Progenitor cell of endocrine pancreas (in vitro differentiated cells): ENCODE measurements at regions not wholly inside any gene's neighbourhood (a gene's known extent, or its start where the extent isn't known, plus 50 kb on each side); places are given as distances from the start of the nearest gene placed in this dataset.

ENCODE experiments used
- DNase-seq: peaks from one replicate; pipeline ENCODE4 v3.0.0; 2021; ENCODE audit warnings: low spot score; ENCODE audit not compliant: unreplicated experiment
- H3K27ac Mint-ChIP-seq: 2 replicates; pipeline ENCODE4 v1.8.0; 2021; ENCODE audit warnings: mild to moderate bottlenecking, moderate library complexity, mixed read lengths
- H3K27me3 Mint-ChIP-seq: 2 replicates; pipeline ENCODE4 v1.8.0; 2021; ENCODE audit warnings: mixed read lengths
- H3K36me3 Mint-ChIP-seq: 2 replicates; pipeline ENCODE4 v1.8.0; 2022; ENCODE audit warnings: mixed read lengths; ENCODE audit not compliant: insufficient read depth
- H3K4me1 Mint-ChIP-seq: 2 replicates; pipeline ENCODE4 v1.8.0; 2021; ENCODE audit warnings: low read depth, mixed read lengths
- H3K4me3 Mint-ChIP-seq: 2 replicates; pipeline ENCODE4 v1.8.0; 2021; ENCODE audit warnings: low read depth, mild to moderate bottlenecking, moderate library complexity, mixed read lengths
- H3K9me3 Mint-ChIP-seq: 2 replicates; pipeline ENCODE4 v1.8.0; 2021; ENCODE audit warnings: low read depth, mixed read lengths
- TF ChIP-seq, protein P1 (sequence below): fragments of 200-600 bp; sonication (generic); IDR thresholded peaks from one replicate; pipeline ENCODE4 v1.5.0; 2021; ENCODE audit warnings: antibody characterized with exemption, mild to moderate bottlenecking; ENCODE audit not compliant: unreplicated experiment

DNA sequence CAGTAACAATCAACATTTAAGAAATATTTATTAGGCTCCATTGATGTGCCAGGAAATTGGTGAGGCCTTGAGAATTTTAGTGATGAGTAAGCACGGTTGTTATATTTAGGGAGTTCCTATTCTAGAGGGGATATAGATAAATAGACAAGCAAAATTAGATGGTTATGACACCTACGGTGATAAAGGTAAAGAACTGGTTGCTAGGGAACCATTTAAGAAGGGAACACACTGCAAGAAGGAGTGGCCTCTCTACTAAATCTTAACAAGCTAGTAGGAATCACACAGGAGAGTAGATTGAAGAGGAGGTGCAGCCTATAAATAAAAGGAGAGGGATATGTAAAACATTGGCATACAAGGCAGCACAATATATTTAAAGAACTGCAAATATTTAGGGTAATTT lies 155.2 kb downstream of the LRIG3 start:
- no peak overlapping the region for H3K4me3 Mint-ChIP-seq
- no peak for DNase-seq
- TF ChIP-seq, protein P1, sequence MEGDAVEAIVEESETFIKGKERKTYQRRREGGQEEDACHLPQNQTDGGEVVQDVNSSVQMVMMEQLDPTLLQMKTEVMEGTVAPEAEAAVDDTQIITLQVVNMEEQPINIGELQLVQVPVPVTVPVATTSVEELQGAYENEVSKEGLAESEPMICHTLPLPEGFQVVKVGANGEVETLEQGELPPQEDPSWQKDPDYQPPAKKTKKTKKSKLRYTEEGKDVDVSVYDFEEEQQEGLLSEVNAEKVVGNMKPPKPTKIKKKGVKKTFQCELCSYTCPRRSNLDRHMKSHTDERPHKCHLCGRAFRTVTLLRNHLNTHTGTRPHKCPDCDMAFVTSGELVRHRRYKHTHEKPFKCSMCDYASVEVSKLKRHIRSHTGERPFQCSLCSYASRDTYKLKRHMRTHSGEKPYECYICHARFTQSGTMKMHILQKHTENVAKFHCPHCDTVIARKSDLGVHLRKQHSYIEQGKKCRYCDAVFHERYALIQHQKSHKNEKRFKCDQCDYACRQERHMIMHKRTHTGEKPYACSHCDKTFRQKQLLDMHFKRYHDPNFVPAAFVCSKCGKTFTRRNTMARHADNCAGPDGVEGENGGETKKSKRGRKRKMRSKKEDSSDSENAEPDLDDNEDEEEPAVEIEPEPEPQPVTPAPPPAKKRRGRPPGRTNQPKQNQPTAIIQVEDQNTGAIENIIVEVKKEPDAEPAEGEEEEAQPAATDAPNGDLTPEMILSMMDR: no peak
- H3K4me1 Mint-ChIP-seq: peaks cover 65% of the 10 kb centered on the region
- peak overlapping the region; percentile 90 for H3K27ac Mint-ChIP-seq
- H3K36me3 Mint-ChIP-seq: peaks cover 10% of the 10 kb centered on the region
- H3K27me3 Mint-ChIP-seq: no peaks in the 10 kb centered on the region
- peaks cover 14% of the 10 kb centered on the region for H3K9me3 Mint-ChIP-seq

DNA sequence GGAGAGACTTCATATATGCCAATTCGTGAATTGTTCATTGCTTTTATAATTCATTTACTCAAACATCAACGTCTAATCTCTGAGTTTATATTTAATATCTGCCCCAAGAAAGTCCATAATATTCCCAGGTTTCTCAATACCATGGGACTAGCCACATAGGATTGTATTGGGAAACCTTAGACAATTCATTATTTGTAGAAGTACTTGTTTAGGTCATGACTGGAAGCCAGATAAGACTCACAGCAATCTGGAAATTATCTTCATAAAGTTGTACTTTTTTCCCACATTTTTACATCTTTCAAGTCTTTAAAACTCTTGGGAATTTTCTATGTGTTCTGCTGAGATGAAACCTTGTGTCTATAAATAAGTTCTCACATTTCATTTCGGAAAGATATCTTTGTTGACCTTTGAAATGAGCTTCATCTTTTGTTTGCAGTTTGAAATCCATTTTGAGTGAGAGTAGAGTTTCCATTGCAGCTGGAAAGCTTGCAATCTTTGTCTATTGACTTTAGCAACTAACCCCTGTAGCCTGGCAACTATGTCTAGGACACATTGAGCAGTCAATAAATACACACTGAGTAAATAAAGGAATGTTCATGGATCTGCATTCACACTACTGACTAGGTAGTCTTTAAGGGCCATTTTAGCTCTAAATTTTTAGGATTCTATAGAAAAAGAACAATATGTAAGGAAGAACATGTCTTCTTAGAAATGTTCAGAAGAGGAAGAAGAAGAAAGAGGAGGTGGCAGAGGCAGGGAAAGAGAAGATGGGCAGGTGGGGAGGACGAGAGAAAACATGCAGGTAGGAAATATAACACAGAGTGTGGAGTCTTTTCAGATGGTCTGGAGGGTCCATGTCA lies 154.4 kb downstream of the LRIG3 start:
- no peaks in the 10 kb centered on the region for H3K27me3 Mint-ChIP-seq
- no peak for DNase-seq
- H3K9me3 Mint-ChIP-seq: peaks cover 16% of the 10 kb centered on the region
- H3K36me3 Mint-ChIP-seq: peaks cover 10% of the 10 kb centered on the region
- H3K4me3 Mint-ChIP-seq: peak overlapping the region; percentile 54
- peak overlapping the region; percentile 97 for H3K27ac Mint-ChIP-seq
- peaks cover 60% of the 10 kb centered on the region for H3K4me1 Mint-ChIP-seq
- TF ChIP-seq, protein P1: no peak

DNA sequence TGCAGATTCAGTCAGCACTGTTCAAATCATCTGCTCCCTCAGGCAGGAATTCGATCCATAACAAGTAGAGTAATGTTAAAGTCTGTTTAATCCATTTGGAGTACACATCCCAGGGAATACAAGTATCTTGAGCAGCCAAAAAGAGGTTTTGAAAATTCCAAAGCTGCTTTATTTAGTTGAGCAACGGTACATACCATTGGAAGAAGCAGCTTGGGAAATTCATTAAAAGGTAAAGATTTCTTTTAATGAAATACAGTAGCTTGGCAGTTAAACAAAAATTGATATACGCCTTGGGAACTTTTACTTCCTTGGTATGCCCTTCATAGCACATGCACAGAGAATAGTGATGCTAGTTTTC lies 153.8 kb downstream of the LRIG3 start:
- Mint-ChIP-seq H3K27ac (peak overlapping the region; percentile 97), H3K4me3 (peak overlapping the region; percentile 54), H3K9me3 (peaks cover 18% of the 10 kb centered on the region), H3K36me3 (peaks cover 10% of the 10 kb centered on the region), H3K27me3 (no peaks in the 10 kb centered on the region), H3K4me1 (peaks cover 54% of the 10 kb centered on the region)
- TF ChIP-seq, protein P1: no peak
- DNase-seq: no peak

DNA sequence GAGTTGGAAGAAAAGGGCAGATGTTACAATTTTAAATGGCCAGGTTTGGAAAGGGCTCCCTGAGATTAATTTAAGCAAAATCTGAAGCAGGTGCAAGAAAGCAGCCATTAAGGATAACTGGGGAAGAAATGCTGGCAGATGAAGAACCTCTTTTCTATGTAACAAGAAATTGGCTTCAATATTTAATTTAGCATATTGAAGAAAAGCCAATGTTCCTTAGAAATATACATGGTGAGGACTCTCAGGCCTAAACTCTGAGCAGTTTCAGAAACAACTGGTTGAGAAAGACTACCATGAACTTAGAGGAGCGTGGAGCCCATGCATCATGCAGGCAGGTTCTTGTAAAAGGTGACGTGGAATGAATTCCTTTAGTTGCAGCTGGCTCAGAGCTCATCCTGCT lies 152.8 kb downstream of the LRIG3 start:
- Mint-ChIP-seq H3K27ac (peak overlapping the region; percentile 17), H3K36me3 (peaks cover 10% of the 10 kb centered on the region), H3K27me3 (no peaks in the 10 kb centered on the region), H3K9me3 (peaks cover 18% of the 10 kb centered on the region), H3K4me1 (peaks cover 46% of the 10 kb centered on the region), H3K4me3 (no peak overlapping the region)
- no peak for DNase-seq
- TF ChIP-seq, protein P1: no peak

DNA sequence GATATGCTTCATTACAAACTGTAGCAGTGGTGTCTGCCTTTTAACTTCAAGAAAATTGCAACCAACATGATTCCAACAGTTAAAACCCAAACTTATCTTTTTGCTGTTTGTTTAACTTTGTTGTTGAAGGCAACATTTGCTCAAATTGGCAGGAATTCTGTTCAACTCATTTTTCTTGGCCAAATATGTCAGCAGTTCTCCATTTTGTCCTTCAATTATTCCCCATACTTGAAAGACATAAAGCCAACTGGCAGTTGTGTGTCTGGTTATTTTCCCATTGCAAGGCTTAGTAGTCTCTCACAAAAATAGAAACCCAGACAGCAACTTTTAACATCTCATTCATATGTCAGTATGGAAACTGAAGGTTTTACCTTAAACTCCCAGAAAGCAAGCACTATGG lies 146.3 kb downstream of the LRIG3 start:
- DNase-seq: no peak
- H3K9me3 Mint-ChIP-seq: peaks cover 12% of the 10 kb centered on the region
- no peaks in the 10 kb centered on the region for H3K27me3 Mint-ChIP-seq
- no peak overlapping the region for H3K4me3 Mint-ChIP-seq
- TF ChIP-seq, protein P1: no peak
- peaks cover 5% of the 10 kb centered on the region for H3K36me3 Mint-ChIP-seq
- H3K27ac Mint-ChIP-seq: no peak overlapping the region
- H3K4me1 Mint-ChIP-seq: peaks cover 8% of the 10 kb centered on the region
